Putamen (tissue), 1 donor: ENCODE measurements at regions not wholly inside any gene's neighbourhood (a gene's known extent, or its start where the extent isn't known, plus 50 kb on each side); places are given as distances from the start of the nearest gene placed in this dataset.
"Not testable (repeated sequence)": the region's sequence is repeated elsewhere in the genome, so short reads cannot be mapped to it uniquely, and the experiment has no call there.

ENCODE experiments used
- DNase-seq: peaks from one replicate; pipeline ENCODE4 v3.0.0-alpha.2; 2016; ENCODE audit warnings: low spot score

- peak; percentile 10 for DNase-seq
These were observed 916.6 kb downstream of the DIAPH3 start for GRCh38 chr13:59247171-59247570.

- DNase-seq: peak; percentile 9
These were observed 913.2 kb downstream of the DIAPH3 start for GRCh38 chr13:59250336-59251189.

GRCh38 chr13:59259165-59260000 lies 904.3 kb downstream of the DIAPH3 start:
- no peak for DNase-seq

- peak; percentile 23 for DNase-seq
These were observed 901.7 kb downstream of the DIAPH3 start for GRCh38 chr13:59261928-59262488.

- DNase-seq: no peak
These were observed 900.2 kb downstream of the DIAPH3 start for GRCh38 chr13:59263531-59263930.

GRCh38 chr13:59266478-59267063 lies 897.2 kb downstream of the DIAPH3 start:
- DNase-seq: no peak

- DNase-seq: no peak
These were observed 894.3 kb downstream of the DIAPH3 start for GRCh38 chr13:59269476-59269875.

GRCh38 chr13:59270327-59270726 lies 893.4 kb downstream of the DIAPH3 start:
- no peak for DNase-seq

- DNase-seq: no peak
These were observed 888.6 kb downstream of the DIAPH3 start for GRCh38 chr13:59274958-59275727.

- no peak for DNase-seq
These were observed 887.3 kb downstream of the DIAPH3 start for GRCh38 chr13:59276436-59276835.

GRCh38 chr13:59277106-59277505 lies 886.6 kb downstream of the DIAPH3 start:
- DNase-seq: no peak

- DNase-seq: no peak
These were observed 884.7 kb downstream of the DIAPH3 start for GRCh38 chr13:59279028-59279427.

- no peak for DNase-seq
These were observed 884.2 kb downstream of the DIAPH3 start for GRCh38 chr13:59279576-59279975.

GRCh38 chr13:59280297-59280696 lies 883.4 kb downstream of the DIAPH3 start:
- DNase-seq: no peak

- DNase-seq: no peak
These were observed 882.3 kb downstream of the DIAPH3 start for GRCh38 chr13:59281453-59281852.

GRCh38 chr13:59292240-59292639 lies 871.5 kb downstream of the DIAPH3 start:
- DNase-seq: not testable (repeated sequence)

- no peak for DNase-seq
These were observed 864.1 kb downstream of the DIAPH3 start for GRCh38 chr13:59299584-59299983.

- DNase-seq: no peak
These were observed 863.2 kb downstream of the DIAPH3 start for GRCh38 chr13:59300355-59301173.

- DNase-seq: no peak
These were observed 862.6 kb downstream of the DIAPH3 start for GRCh38 chr13:59301174-59301567.

- no peak for DNase-seq
These were observed 860.3 kb downstream of the DIAPH3 start for GRCh38 chr13:59303433-59303832.

GRCh38 chr13:59304596-59304995 lies 859.1 kb downstream of the DIAPH3 start:
- no peak for DNase-seq
